ENCODE measurements at regions not wholly inside any gene's neighbourhood (a gene's known extent, or its start where the extent isn't known, plus 50 kb on each side); places are given as distances from the start of the nearest gene placed in this dataset.
A peak's percentile ranks its signal among the peaks of the same experiment; 100 is the strongest.
"Not testable (repeated sequence)": the region's sequence is repeated elsewhere in the genome, so short reads cannot be mapped to it uniquely, and the experiment has no call there.

- Histone ChIP-seq H3K4me1 (no peaks in the 10 kb centered on the region), H3K4me3 (no peak overlapping the region), H3K27me3 (no peaks in the 10 kb centered on the region), H3K9me3 (no peaks in the 10 kb centered on the region), H3K27ac (no peak overlapping the region), H3K36me3 (no peaks in the 10 kb centered on the region)
- intact Hi-C loops (cut with DNase I), result no loop called here
- peak in 1 of 2 donors; percentile 38 for DNase-seq (ENCODE audit: low spot score in 2 of 2)
- TF ChIP-seq CTCF (IDR thresholded peaks at IDR 0.05), result no peak
Measured at GRCh38 chr1:30526652-30527345, 196.6 kb downstream of the MATN1 start.

- no peak for TF ChIP-seq CTCF (IDR thresholded peaks at IDR 0.05)
Measured at GRCh38 chr1:30525971-30526651, 197.3 kb downstream of the MATN1 start.

GRCh38 chr1:30525631-30525970 lies 197.8 kb downstream of the MATN1 start:
- Histone ChIP-seq H3K36me3 (no peaks in the 10 kb centered on the region), H3K9me3 (no peaks in the 10 kb centered on the region), H3K27me3 (no peaks in the 10 kb centered on the region), H3K27ac (no peak overlapping the region), H3K4me3 (no peak overlapping the region), H3K4me1 (no peaks in the 10 kb centered on the region)
- intact Hi-C loops (cut with DNase I), result no loop called here
- no peak for TF ChIP-seq CTCF (IDR thresholded peaks at IDR 0.05)
- no peak for DNase-seq (ENCODE audit: low spot score in 2 of 2)

More at GRCh38 chr1:30525971-30526651, 197.3 kb downstream of the MATN1 start:
- intact Hi-C loops (cut with DNase I), result no loop called here
- DNase-seq (ENCODE audit: low spot score in 2 of 2), result peak in 1 of 2 donors; percentile 52
- Histone ChIP-seq H3K27ac (no peak overlapping the region), H3K4me1 (no peaks in the 10 kb centered on the region), H3K36me3 (no peaks in the 10 kb centered on the region), H3K4me3 (no peak overlapping the region), H3K27me3 (no peaks in the 10 kb centered on the region), H3K9me3 (no peaks in the 10 kb centered on the region)

- H3K4me1 ChIP-seq, result no peaks in the 10 kb centered on the region
- no peaks in the 10 kb centered on the region for H3K27me3 ChIP-seq
- H3K4me3 ChIP-seq, result no peak overlapping the region
- H3K27ac ChIP-seq, result no peak overlapping the region
- intact Hi-C loops (cut with DNase I), result no loop called here
- H3K9me3 ChIP-seq, result no peaks in the 10 kb centered on the region
- H3K36me3 ChIP-seq, result no peaks in the 10 kb centered on the region
- DNase-seq (ENCODE audit: low spot score in 2 of 2), result no peak
- TF ChIP-seq CTCF (IDR thresholded peaks at IDR 0.05), result no peak
Measured at GRCh38 chr1:30524840-30525617, 198.4 kb downstream of the MATN1 start.

- H3K4me3 ChIP-seq; H3K9me3 ChIP-seq; intact Hi-C loops (cut with DNase I); DNase-seq (ENCODE audit: low spot score in 2 of 2); H3K27ac ChIP-seq; H3K27me3 ChIP-seq; H3K4me1 ChIP-seq; H3K36me3 ChIP-seq: not testable (repeated sequence)
Measured at GRCh38 chr1:30524025-30524555, 199.3 kb downstream of the MATN1 start.
